ENCODE measurements at regions not wholly inside any gene's neighbourhood (a gene's known extent, or its start where the extent isn't known, plus 50 kb on each side); places are given as distances from the start of the nearest gene placed in this dataset.

GRCh38 chr1:60921175-60921574 lies 161.2 kb upstream of the NFIA start:
- peaks cover 6% of the 10 kb centered on the region; the same call in 1 of the 2 replicates for H3K4me1 ChIP-seq (replicated peaks; ENCODE audit: insufficient read depth)
- CTCF ChIA-PET, result no interaction called here
- H3F3A ChIP-seq (ENCODE audit: insufficient read depth, low read depth), result no peaks in the 10 kb centered on the region
- intact Hi-C loops (cut with micrococcal nuclease; ENCODE audit: unreplicated experiment), result no loop called here
- no peaks in the 10 kb centered on the region for H3K79me2 ChIP-seq (ENCODE audit: low read depth)
- DNase-seq, result no peak
- H3K9me3 ChIP-seq (ENCODE audit: insufficient read depth, low read depth), result no peaks in the 10 kb centered on the region
- H3K4me2 ChIP-seq, result no peak overlapping the region
- no peaks in the 10 kb centered on the region for H3K27me3 ChIP-seq (ENCODE audit: insufficient read depth, low read depth)
- no peaks in the 10 kb centered on the region for H3K36me3 ChIP-seq (ENCODE audit: low read depth)
- POLR2A ChIA-PET (ENCODE audit: unreplicated experiment), result no interaction called here
- TF ChIP-seq CTCF (conservative IDR thresholded peaks at IDR 0.05) (no peak), EZH2 (IDR thresholded peaks at IDR 0.05; ENCODE audit: low read depth) (no peak)
- no peak overlapping the region for H3K27ac ChIP-seq
- H3K4me3 ChIP-seq, result no peak overlapping the region
- H2AFZ ChIP-seq, result no peak overlapping the region
- H3K9me2 ChIP-seq (ENCODE audit: insufficient read depth), result no peaks in the 10 kb centered on the region
- H4K20me1 ChIP-seq (ENCODE audit: insufficient read depth), result no peaks in the 10 kb centered on the region
- BruUV-seq (replicated peaks), result no TSS peak

- H3K27ac ChIP-seq, result no peak overlapping the region
- H3K4me2 ChIP-seq, result no peak overlapping the region
- DNase-seq, result no peak
- TF ChIP-seq EZH2 (IDR thresholded peaks at IDR 0.05; ENCODE audit: low read depth), result no peak
- TF ChIP-seq CTCF (conservative IDR thresholded peaks at IDR 0.05), result no peak
- H3K27me3 ChIP-seq (ENCODE audit: insufficient read depth, low read depth), result no peaks in the 10 kb centered on the region
- no peaks in the 10 kb centered on the region for H3K9me3 ChIP-seq (ENCODE audit: insufficient read depth, low read depth)
- no peaks in the 10 kb centered on the region for H3K9me2 ChIP-seq (ENCODE audit: insufficient read depth)
- no peaks in the 10 kb centered on the region for H3K36me3 ChIP-seq (ENCODE audit: low read depth)
- H2AFZ ChIP-seq, result no peak overlapping the region
- ChIA-PET POLR2A (ENCODE audit: unreplicated experiment) (no interaction called here), CTCF (no interaction called here)
- no TSS peak for BruUV-seq (replicated peaks)
- H3F3A ChIP-seq (ENCODE audit: insufficient read depth, low read depth), result no peaks in the 10 kb centered on the region
- H3K79me2 ChIP-seq (ENCODE audit: low read depth), result no peaks in the 10 kb centered on the region
- intact Hi-C loops (cut with micrococcal nuclease; ENCODE audit: unreplicated experiment), result no loop called here
- H3K4me3 ChIP-seq, result no peak overlapping the region
- H4K20me1 ChIP-seq (ENCODE audit: insufficient read depth), result no peaks in the 10 kb centered on the region
- H3K4me1 ChIP-seq (replicated peaks; ENCODE audit: insufficient read depth), result peaks cover 5% of the 10 kb centered on the region; the same call in 1 of the 2 replicates
These were observed 161.8 kb upstream of the NFIA start for GRCh38 chr1:60920561-60920960.

GRCh38 chr1:60918867-60919266 lies 163.5 kb upstream of the NFIA start:
- ChIA-PET CTCF (no interaction called here), POLR2A (ENCODE audit: unreplicated experiment) (no interaction called here)
- no peaks in the 10 kb centered on the region for H3K36me3 ChIP-seq (ENCODE audit: low read depth)

More at GRCh38 chr1:60918867-60919266, 163.5 kb upstream of the NFIA start:
- no TSS peak for BruUV-seq (replicated peaks)
- no peaks in the 10 kb centered on the region for H3K9me2 ChIP-seq (ENCODE audit: insufficient read depth)
- no peaks in the 10 kb centered on the region for H3K9me3 ChIP-seq (ENCODE audit: insufficient read depth, low read depth)
- no peaks in the 10 kb centered on the region for H3K4me1 ChIP-seq (replicated peaks; ENCODE audit: insufficient read depth)
- H3F3A ChIP-seq (ENCODE audit: insufficient read depth, low read depth), result no peaks in the 10 kb centered on the region
- no peak for DNase-seq
- no peaks in the 10 kb centered on the region for H4K20me1 ChIP-seq (ENCODE audit: insufficient read depth)
- no peak overlapping the region for H3K27ac ChIP-seq
- H2AFZ ChIP-seq, result no peak overlapping the region
- no peak overlapping the region for H3K4me2 ChIP-seq
- no peaks in the 10 kb centered on the region for H3K79me2 ChIP-seq (ENCODE audit: low read depth)
- H3K4me3 ChIP-seq, result no peak overlapping the region
- TF ChIP-seq CTCF (conservative IDR thresholded peaks at IDR 0.05) (no peak), EZH2 (IDR thresholded peaks at IDR 0.05; ENCODE audit: low read depth) (no peak)
- intact Hi-C loops (cut with micrococcal nuclease; ENCODE audit: unreplicated experiment), result no loop called here
- no peaks in the 10 kb centered on the region for H3K27me3 ChIP-seq (ENCODE audit: insufficient read depth, low read depth)
